ENCODE measurements at regions not wholly inside any gene's neighbourhood (a gene's known extent, or its start where the extent isn't known, plus 50 kb on each side); places are given as distances from the start of the nearest gene placed in this dataset.

- TF ChIP-seq FOXM1 (IDR thresholded peaks at IDR 0.05; ENCODE audit: borderline replicate concordance, low read depth), result no peak
- no peak for TF ChIP-seq NFIC (IDR thresholded peaks at IDR 0.05)
- TF ChIP-seq CREB1 (IDR thresholded peaks at IDR 0.05; ENCODE audit: low read depth), result no peak
- TF ChIP-seq EP300 (IDR thresholded peaks at IDR 0.05; ENCODE audit: borderline replicate concordance), result no peak
- TF ChIP-seq ZBTB7A (IDR thresholded peaks at IDR 0.05; ENCODE audit: low read depth), result no peak
- TF ChIP-seq MAX (IDR thresholded peaks at IDR 0.05), result no peak
- TF ChIP-seq, protein P1, sequence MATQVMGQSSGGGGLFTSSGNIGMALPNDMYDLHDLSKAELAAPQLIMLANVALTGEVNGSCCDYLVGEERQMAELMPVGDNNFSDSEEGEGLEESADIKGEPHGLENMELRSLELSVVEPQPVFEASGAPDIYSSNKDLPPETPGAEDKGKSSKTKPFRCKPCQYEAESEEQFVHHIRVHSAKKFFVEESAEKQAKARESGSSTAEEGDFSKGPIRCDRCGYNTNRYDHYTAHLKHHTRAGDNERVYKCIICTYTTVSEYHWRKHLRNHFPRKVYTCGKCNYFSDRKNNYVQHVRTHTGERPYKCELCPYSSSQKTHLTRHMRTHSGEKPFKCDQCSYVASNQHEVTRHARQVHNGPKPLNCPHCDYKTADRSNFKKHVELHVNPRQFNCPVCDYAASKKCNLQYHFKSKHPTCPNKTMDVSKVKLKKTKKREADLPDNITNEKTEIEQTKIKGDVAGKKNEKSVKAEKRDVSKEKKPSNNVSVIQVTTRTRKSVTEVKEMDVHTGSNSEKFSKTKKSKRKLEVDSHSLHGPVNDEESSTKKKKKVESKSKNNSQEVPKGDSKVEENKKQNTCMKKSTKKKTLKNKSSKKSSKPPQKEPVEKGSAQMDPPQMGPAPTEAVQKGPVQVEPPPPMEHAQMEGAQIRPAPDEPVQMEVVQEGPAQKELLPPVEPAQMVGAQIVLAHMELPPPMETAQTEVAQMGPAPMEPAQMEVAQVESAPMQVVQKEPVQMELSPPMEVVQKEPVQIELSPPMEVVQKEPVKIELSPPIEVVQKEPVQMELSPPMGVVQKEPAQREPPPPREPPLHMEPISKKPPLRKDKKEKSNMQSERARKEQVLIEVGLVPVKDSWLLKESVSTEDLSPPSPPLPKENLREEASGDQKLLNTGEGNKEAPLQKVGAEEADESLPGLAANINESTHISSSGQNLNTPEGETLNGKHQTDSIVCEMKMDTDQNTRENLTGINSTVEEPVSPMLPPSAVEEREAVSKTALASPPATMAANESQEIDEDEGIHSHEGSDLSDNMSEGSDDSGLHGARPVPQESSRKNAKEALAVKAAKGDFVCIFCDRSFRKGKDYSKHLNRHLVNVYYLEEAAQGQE (IDR thresholded peaks at IDR 0.05; ENCODE audit: low read depth), result no peak
- TF ChIP-seq USF1 (IDR thresholded peaks at IDR 0.05), result no peak
These were observed 243.3 kb upstream of the AVPR1A start for GRCh38 chr12:63394349-63394748.

- no peak for TF ChIP-seq RAD21 (IDR thresholded peaks at IDR 0.05; ENCODE audit: low read depth)
- no peak for TF ChIP-seq YY1 (IDR thresholded peaks at IDR 0.05; ENCODE audit: low read depth)
- TF ChIP-seq FOXM1 (IDR thresholded peaks at IDR 0.05; ENCODE audit: borderline replicate concordance, low read depth), result no peak
- no peak for TF ChIP-seq TCF12 (IDR thresholded peaks at IDR 0.05; ENCODE audit: low read depth)
- TF ChIP-seq ZBTB7A (IDR thresholded peaks at IDR 0.05; ENCODE audit: low read depth), result no peak
- TF ChIP-seq EP300 (IDR thresholded peaks at IDR 0.05; ENCODE audit: borderline replicate concordance), result no peak
These were observed 238.2 kb upstream of the AVPR1A start for GRCh38 chr12:63389211-63389610.

GRCh38 chr12:63387771-63388170 lies 236.8 kb upstream of the AVPR1A start:
- TF ChIP-seq, protein P1 (IDR thresholded peaks at IDR 0.05; ENCODE audit: low read depth), result no peak
- TF ChIP-seq ZBTB7A (IDR thresholded peaks at IDR 0.05; ENCODE audit: low read depth) (no peak), FOXM1 (IDR thresholded peaks at IDR 0.05; ENCODE audit: borderline replicate concordance, low read depth) (no peak), CEBPB (IDR thresholded peaks at IDR 0.05) (no peak), TAF1 (IDR thresholded peaks at IDR 0.05; ENCODE audit: low read depth) (no peak), MAX (IDR thresholded peaks at IDR 0.05) (no peak), EP300 (IDR thresholded peaks at IDR 0.05; ENCODE audit: borderline replicate concordance) (no peak), YY1 (IDR thresholded peaks at IDR 0.05; ENCODE audit: low read depth) (no peak), EGR1 (IDR thresholded peaks at IDR 0.05) (no peak), CREB1 (IDR thresholded peaks at IDR 0.05; ENCODE audit: low read depth) (no peak), USF1 (IDR thresholded peaks at IDR 0.05) (no peak), NFIC (IDR thresholded peaks at IDR 0.05) (no peak), RAD21 (IDR thresholded peaks at IDR 0.05; ENCODE audit: low read depth) (no peak)

GRCh38 chr12:63382930-63383329 lies 231.9 kb upstream of the AVPR1A start:
- TF ChIP-seq CEBPB (IDR thresholded peaks at IDR 0.05) (no peak), YY1 (IDR thresholded peaks at IDR 0.05; ENCODE audit: low read depth) (no peak), NFIC (IDR thresholded peaks at IDR 0.05) (no peak), ZBTB7A (IDR thresholded peaks at IDR 0.05; ENCODE audit: low read depth) (no peak), TCF12 (IDR thresholded peaks at IDR 0.05; ENCODE audit: low read depth) (no peak), FOXM1 (IDR thresholded peaks at IDR 0.05; ENCODE audit: borderline replicate concordance, low read depth) (no peak), MAX (IDR thresholded peaks at IDR 0.05) (no peak), USF1 (IDR thresholded peaks at IDR 0.05) (no peak), CREB1 (IDR thresholded peaks at IDR 0.05; ENCODE audit: low read depth) (no peak), TAF1 (IDR thresholded peaks at IDR 0.05; ENCODE audit: low read depth) (no peak), TEAD4 (IDR thresholded peaks at IDR 0.05) (no peak), EGR1 (IDR thresholded peaks at IDR 0.05) (no peak), RAD21 (IDR thresholded peaks at IDR 0.05; ENCODE audit: low read depth) (no peak), EP300 (IDR thresholded peaks at IDR 0.05; ENCODE audit: borderline replicate concordance) (no peak)
- TF ChIP-seq, protein P1 (IDR thresholded peaks at IDR 0.05; ENCODE audit: low read depth), result no peak
